ENCODE measurements at regions not wholly inside any gene's neighbourhood (a gene's known extent, or its start where the extent isn't known, plus 50 kb on each side); places are given as distances from the start of the nearest gene placed in this dataset.

- TF ChIP-seq CTCF (IDR thresholded peaks at IDR 0.05; ENCODE audit: low read length) (no peak), EZH2 (optimal IDR thresholded peaks at IDR 0.05; ENCODE audit: low read depth, low read length) (no peak)
These were observed 131.3 kb downstream of the C6orf118 start for GRCh38 chr6:165178056-165178455.

Measured in MM.1S (cell line).